ENCODE measurements at regions not wholly inside any gene's neighbourhood (a gene's known extent, or its start where the extent isn't known, plus 50 kb on each side); places are given as distances from the start of the nearest gene placed in this dataset.
"Not testable (repeated sequence)": the region's sequence is repeated elsewhere in the genome, so short reads cannot be mapped to it uniquely, and the experiment has no call there.

- DNase-seq (ENCODE audit: low read depth in 1 of 2, low spot score in 1 of 2), result no peak
These were observed 237.0 kb downstream of the UACA start for GRCh38 chr15:70526221-70526973.

GRCh38 chr15:70525551-70525950 is 237.8 kb downstream of the UACA start:
- DNase-seq (ENCODE audit: low read depth in 1 of 2, low spot score in 1 of 2), result no peak

GRCh38 chr15:70524470-70524869 is 238.9 kb downstream of the UACA start:
- no peak for DNase-seq (ENCODE audit: low read depth in 1 of 2, low spot score in 1 of 2)

- no peak for DNase-seq (ENCODE audit: low read depth in 1 of 2, low spot score in 1 of 2)
These were observed 239.7 kb downstream of the UACA start for GRCh38 chr15:70523616-70524015.

DNA sequence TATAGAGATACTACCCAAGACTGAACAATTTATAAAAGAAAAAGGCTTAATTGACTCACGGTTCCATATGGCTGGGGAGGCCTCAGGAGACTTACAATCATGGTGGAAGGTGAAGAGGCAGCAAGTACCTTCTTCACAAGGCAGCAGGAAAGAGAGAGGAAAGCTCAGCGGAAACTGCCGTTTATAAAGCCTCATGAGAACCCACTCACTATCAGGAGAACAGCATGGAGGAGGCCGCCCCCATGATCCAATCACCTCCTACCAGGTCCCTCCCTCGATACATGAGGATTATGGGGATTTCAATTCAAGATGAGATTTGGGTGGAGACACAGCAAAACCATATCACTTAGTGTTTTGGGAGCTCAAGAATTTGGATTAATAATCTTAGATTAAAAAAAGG is 240.2 kb downstream of the UACA start:
- DNase-seq (ENCODE audit: low read depth in 1 of 2, low spot score in 1 of 2), result no peak

GRCh38 chr15:70522323-70522966 is 240.9 kb downstream of the UACA start:
- no peak for DNase-seq (ENCODE audit: low read depth in 1 of 2, low spot score in 1 of 2)

DNA sequence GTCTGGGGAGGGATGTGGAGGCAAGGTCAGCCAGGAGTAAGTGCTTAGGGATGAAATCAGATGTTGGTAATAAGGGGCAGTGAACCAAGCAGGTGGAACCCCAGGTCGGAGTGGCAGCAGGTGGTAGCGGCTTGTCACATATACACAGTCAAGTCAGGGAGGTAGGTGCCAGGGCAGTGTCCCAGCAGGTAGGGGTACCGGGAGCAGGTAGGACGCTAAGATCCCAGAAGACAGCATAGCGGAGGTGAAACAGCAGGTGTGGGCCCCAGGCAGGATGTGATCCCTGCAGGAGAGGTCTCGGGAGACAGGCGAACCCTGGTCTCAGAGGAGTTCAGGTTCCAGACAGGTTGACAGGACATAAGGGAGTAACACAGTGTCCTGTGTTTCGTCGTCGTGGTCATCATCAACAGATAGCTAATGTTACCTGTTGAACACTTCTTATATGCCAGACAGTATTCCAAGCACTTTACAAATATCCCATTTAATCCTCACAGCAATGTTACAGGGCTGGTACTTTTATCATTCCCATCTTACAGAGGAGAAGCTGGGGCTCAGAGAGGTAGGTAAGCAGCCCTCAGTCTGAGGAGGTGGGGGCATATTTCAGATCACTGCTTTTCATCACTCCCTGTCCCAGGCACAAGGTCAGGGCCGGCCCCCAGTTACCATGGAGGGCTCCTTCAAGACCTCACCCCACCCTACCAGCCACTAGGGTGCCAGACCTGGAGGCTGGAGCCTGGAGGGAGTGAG is 241.6 kb downstream of the UACA start:
- no peak for DNase-seq (ENCODE audit: low read depth in 1 of 2, low spot score in 1 of 2)

DNA sequence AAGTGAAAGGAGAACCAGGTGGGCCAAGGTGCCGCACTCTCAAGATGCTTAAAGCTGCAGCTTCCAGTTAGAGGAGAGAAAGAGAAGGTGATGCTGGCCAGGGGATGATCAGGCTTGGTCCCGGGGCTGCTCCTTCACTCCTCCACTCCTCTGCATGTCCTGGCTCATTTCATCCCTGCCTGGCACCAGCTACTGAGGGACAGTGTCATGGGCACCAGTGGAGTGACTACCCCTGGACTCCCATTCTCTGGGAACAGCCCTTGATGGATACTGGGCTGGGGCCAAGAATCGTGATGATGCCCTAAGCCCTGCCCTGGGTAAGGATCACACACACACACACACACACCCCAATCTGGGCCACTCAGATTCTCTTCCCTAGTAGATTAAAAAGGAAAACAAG is 243.7 kb downstream of the UACA start:
- no peak for DNase-seq (ENCODE audit: low read depth in 1 of 2, low spot score in 1 of 2)

- no peak for DNase-seq (ENCODE audit: low read depth in 1 of 2, low spot score in 1 of 2)
These were observed 244.4 kb downstream of the UACA start for GRCh38 chr15:70519004-70519365.

DNA sequence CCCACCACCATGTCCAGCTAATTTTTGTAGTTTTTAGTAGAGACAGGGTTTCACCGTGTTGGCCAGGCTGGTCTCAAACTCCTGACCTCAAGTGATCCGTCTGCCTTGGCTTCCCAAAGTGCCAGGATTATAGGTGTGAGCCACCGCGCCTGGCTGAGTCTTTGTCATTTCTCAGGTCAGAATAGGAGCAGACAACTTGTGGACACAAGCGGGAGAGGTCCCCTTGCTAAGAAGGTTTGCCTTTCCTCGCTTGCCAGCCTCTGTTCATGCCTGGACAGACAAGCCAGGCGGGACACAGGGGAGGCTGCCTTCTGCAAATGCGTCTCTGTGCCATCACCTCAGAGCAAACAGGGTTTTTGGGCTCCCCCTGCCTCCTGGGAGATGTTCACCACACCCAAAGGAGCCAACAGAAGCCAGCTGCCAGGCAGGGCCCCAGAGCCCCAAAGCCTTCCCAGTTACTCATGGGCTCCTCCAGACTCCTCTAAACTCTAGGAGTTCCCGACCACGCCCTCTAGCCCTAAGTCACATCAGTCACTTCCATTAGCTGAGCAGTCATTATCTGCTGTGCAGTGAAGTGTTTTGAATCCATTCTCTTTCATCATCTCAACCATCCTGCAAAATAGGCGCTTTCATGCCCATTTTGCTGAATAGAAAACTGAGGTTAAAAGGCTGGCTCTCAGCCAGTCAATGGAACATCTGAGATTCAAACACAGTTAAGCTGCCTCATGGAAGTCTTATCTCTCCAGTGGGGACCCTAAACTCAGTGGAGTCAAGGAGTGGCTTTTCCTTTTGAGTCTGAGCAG is 245.0 kb downstream of the UACA start:
- no peak for DNase-seq (ENCODE audit: low read depth in 1 of 2, low spot score in 1 of 2)

- no peak for DNase-seq (ENCODE audit: low read depth in 1 of 2, low spot score in 1 of 2)
These were observed 246.2 kb downstream of the UACA start for GRCh38 chr15:70517194-70517590.

GRCh38 chr15:70516408-70517193 is 246.8 kb downstream of the UACA start:
- no peak for DNase-seq (ENCODE audit: low read depth in 1 of 2, low spot score in 1 of 2)

- DNase-seq (ENCODE audit: low read depth in 1 of 2, low spot score in 1 of 2), result no peak
These were observed 249.1 kb downstream of the UACA start for GRCh38 chr15:70514251-70514650.

DNA sequence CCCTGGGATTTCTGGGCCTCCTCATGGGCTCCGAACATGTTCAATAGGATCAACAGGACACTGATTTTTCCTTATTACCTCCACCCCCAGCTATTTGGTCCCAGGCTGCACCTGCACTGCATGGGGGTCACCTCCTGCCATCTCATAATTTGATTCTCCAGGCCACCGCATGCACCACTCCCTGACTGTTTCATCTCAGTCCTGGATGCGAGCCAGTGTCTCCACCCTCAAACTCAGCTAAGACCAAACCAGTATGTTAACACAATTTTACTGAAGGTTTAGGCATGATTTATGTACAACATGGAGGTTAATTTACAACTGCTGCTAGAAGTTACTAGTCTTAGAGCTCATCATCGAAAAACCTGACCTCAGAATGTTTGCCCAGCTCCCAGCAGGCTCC is 249.5 kb downstream of the UACA start:
- no peak for DNase-seq (ENCODE audit: low read depth in 1 of 2, low spot score in 1 of 2)

DNA sequence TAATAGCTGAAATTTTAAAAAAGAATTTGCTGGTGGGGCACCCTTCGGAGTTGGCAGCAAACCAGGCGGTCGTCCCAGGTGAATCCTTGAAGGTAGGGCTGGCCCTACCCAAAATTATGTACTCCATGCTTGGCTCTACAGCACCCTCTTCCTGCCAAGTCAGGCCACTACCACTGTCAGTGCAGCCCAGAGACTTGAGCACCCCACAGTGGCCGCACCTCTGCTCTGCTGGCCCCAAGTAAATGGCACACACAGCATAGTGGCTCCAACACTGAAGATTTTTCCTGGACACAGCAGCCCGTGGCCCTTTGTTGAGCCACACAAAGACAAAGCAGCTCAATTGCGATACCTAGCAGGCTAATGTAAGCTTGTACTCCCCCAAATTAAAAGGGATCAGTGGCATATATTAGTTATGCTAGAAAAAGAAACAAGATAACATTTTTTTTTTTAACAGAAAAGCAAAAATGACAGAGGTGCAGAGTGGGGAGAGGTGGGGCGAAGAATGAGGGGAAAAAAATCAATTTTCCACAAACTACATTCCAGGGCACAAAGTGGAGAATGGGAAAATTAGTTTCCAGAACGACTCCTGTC is 250.5 kb downstream of the UACA start:
- peak in 1 of 2 donors; percentile 23 for DNase-seq (ENCODE audit: low read depth in 1 of 2, low spot score in 1 of 2)

DNA sequence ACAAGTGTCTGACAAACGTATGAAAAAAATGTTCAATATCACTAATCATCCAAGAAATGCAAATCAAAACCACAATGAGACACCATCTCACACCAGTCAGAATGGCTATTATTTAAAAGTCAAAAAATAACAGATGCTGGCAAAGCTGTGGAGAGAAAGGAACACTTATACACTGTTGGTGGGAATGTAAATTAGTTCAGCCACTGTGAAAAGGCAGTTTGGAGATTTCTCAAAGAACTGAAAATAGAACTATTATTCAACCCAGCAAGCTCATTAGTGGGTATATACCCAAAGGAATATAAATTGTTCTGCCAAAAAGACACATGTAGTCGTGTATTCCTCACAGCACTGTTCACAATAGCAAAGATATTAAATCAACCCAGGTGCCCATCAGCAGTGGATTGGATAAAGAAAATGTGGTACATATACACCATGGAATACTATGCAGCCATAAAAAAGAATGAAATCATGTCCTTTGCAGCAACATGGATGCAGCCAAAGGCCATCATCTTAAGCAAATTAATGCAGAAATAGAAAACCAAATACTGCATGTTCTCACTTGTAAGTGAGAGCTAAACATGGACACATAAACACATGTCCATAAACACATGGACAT is 251.3 kb downstream of the UACA start:
- DNase-seq (ENCODE audit: low read depth in 1 of 2, low spot score in 1 of 2), result not testable (repeated sequence)

DNA sequence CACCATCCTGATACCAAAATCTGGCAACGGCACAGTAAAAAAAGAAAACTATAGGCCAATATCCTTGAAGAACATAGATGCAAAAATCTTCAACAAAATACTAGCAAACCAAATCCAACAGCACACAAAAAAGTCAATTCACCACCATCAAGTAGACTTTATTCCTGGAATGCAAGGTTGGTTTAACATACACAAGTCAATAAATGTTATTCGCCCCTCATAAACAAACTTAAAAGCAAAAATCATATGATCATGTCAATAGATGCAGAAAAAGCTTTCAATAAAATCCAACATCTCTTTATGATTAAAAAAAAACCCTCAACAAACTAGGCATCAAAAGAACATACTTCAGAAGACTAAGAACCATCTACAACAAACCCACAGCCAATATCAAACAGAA is 252.9 kb downstream of the UACA start:
- DNase-seq (ENCODE audit: low read depth in 1 of 2, low spot score in 1 of 2), result no peak

GRCh38 chr15:70509731-70510143 is 253.6 kb downstream of the UACA start:
- no peak for DNase-seq (ENCODE audit: low read depth in 1 of 2, low spot score in 1 of 2)

DNA sequence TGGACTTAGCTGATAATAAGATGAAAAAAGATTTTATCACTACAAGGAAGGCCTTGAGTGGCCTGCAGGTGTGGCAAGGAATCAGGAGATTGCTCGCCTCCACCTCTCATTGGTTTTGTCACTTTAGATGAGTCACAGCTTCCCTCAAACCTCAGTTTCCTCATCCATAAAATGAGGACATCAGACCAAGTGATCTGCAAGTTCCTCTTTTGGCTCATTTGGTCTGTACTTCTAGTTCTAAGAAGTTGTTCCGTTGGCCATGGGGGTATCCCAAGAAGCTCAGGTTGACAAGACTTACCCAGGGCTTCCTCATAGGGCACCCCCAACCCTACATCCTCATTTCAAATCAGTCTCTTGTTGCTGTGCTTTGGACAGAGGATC is 254.1 kb downstream of the UACA start:
- no peak for DNase-seq (ENCODE audit: low read depth in 1 of 2, low spot score in 1 of 2)
